ENCODE measurements at regions not wholly inside any gene's neighbourhood (a gene's known extent, or its start where the extent isn't known, plus 50 kb on each side); places are given as distances from the start of the nearest gene placed in this dataset.
"Not testable (repeated sequence)": the region's sequence is repeated elsewhere in the genome, so short reads cannot be mapped to it uniquely, and the experiment has no call there.

DNA sequence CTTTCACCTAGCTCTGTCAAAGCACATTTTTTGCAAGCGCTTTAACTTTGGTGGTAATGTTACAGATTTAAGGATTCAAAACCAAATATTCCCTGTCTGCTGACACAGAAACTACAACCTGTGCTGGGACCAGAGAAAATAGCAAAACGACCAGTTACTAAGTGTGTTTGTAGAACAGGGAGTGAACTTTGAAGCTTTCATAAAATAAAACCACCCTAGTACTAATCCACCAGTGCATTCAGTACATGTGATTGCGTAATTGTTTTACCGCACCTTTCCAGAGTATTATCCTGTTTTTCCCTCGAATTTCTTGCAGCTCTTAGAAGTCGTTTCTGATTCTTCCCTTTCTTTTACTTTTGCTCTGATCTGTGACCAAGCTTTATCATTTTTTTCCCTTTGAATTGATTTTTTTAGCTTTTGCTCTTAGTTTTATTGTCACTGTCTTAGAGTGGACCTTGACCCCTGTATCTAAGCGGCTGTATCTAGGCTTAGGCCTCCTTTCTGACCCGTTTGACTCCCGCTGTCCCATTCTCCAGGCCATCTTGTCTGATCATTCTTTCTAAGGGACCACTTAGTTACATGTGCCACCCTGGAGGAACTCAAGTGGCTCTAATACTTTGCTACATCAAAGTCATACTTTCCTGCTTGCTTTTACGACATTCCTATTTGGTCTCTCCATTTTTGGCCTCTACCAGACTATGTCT lies 429.4 kb downstream of the PCNX1 start:
- no peak for DNase-seq

DNA sequence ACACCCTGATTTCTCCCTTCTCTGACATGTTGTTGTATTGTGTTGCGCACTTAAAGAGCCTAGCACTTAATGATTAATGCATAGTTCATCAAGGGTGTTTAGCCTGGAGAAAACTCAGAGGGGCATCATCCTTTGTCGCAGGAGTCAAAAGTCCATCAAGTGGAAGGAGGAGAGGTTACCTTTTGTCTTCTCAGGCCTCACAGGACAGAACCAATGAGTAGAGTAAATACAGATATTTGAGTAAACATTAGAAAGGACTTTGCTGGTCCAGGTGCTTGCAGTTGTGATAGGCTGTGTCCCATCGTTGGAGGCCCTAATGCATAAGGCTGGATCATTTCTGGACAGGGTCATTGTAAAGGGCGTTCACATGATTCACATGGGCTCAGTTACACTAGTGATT lies 430.9 kb downstream of the PCNX1 start:
- DNase-seq, result no peak

DNA sequence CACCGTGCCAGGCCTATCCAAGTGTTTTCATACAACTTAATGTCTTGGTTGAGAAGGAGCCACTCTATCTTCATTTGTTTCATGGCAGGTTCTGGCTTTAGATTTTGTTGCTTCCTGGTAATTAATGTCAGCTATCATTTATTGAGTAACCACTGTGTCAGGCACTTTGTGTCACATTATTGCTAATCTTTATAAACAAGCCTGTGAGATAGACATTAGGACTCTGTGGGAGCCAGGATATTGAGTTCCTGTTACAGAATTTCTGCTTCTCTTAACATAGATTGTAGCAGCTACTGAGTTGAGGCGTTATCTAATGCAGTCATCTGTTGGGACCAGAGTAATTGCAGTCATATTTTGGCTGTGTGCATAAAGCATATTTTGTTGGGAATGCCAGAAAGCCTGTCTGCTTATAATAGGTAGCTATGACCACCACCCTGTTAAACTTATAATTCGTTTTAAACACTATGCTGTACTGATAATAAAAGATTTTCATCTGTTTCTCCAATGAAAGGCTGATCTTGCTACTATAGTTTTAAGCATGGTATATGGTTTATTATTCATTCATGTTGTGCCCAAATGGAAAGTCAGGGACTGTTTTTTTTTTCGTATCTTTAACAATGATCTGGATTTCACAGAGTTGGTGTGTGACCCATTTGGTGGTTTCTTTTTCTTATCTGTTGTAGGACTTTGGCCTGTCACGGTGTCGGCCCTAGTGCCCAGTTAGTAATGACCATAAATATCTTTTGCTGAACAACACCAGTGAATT lies 432.6 kb downstream of the PCNX1 start:
- no peak for DNase-seq

DNA sequence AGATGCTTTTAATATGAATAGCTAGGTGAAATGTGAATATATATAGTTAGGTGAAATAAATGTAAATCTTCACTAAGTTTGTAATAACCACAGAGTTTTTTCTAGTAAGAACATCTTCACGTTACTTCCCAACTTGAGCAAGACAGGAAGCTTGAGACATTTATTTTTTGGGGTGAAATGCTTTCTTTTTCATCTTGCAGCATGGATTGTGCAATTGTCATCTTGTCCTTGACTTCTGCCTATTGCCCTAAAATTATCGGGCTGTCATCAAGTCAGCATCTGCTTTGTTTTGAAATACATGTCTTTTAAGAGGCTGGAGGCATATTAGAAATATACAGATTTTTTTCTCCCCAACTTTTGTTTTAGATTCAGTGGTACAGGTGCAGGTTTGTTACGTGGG lies 433.9 kb downstream of the PCNX1 start:
- DNase-seq, result no peak

DNA sequence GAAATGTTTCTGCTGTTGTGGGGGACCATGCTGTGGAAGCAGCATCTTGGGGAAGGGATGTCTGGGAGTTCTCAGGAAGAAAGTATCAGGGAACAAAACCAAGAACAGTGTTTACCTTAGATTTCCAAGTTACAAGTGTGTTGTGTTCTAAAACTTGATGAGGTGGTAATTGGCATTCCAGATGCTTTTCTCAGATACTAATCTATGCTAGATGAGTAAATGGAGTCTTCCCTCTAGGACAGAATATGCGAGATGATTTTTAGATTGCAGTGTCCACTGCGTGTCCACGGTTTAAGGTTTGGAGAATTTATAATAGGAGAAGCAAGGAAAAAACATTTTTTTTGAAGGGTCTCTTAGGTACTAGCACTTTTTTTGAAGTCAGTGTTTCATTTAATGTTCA lies 436.5 kb downstream of the PCNX1 start:
- DNase-seq, result no peak

DNA sequence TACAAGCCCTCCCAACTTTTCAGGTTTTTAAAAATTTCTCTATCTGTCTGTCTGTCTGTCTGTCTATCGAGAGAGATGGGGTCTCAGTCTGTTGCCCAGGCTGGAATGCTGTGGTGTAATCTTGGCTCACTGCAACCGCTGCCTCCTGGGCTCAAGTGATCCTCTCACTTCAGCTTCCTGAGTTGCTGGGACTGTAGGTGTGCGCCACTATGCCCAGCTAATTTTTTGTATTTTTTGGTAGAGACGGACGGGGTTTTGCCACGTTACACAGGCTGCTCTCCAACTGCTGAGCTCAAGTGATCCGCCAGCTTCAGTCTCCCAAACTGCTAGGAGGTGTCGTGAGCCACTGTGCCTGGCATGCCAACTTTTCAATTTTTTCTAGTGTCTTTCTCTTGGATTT lies 437.2 kb downstream of the PCNX1 start:
- DNase-seq, result no peak

DNA sequence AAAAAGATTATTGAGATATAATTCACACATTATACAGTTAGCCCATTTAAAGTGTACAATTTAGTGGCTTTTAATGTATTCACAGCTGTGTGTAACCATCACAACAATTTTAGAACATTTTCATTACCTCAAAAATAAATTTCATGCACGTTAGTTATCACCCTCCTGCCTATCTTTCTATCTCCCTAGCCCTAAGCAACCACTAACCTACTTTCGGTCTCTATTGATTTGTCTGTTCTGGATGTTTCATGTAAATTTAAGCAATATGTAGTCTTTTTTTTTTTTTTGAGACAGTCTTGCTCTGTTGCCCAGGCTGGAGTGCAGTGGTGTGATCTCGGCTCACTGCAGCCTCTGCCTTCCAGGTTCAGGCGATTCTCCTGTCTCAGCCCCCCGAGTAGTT lies 439.4 kb downstream of the PCNX1 start:
- DNase-seq, result no peak

DNA sequence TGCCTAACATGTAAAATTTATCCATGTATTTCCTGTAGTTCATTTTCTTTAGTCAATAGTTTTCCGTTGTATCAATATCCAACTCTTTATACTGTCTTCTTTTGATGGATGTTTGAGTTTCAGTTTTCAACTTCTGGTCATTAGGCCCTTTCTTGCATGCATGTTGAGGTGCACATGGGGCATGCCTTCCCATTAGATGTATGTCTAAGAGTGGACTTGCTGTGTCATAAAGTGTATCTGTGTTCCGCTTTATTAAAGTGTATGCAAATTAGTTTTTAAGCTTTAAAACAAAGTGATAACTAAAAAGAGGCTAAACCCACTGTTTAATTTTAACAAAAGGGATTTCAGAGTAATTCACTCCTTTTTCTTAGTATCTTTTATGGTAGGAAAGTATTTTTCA lies 441.1 kb downstream of the PCNX1 start:
- no peak for DNase-seq

DNA sequence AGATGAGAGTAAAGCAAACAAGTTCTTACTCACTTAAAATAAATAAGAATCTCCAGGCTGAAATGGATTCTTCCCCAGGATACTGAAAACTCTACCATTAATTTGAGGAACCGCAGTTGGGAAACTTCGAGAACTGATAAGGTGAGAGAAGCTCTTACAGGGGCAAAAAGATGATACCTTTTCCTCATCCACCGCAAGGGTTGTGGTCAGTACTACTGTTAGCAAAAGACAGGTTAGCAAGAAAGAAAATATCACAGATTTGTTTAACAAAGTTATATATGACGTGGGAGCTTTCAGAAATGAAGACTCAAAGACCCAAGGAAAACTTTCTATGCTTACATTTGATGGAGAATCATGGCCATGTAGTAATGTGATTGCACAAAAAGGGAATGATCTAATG lies 441.6 kb downstream of the PCNX1 start:
- DNase-seq, result no peak

DNA sequence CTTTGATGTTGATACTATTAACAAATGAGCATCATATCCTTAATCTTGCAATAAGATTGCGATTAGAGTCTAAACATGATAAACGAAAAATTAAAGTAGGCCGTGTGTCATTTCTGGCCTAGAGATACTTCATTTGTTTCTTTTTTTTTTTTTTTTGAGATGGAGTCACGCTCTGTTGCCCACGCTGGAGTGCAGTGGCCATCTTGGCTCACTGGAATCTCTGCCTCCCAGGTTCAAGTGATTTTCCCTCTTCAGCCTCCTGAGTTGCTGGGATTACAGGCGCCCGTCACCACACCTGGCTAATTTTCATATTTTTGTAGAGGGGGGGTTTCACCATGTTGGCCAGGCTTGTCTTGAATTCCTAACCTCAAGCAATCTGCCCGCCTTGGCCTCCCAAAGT lies 446.9 kb downstream of the PCNX1 start:
- no peak for DNase-seq

DNA sequence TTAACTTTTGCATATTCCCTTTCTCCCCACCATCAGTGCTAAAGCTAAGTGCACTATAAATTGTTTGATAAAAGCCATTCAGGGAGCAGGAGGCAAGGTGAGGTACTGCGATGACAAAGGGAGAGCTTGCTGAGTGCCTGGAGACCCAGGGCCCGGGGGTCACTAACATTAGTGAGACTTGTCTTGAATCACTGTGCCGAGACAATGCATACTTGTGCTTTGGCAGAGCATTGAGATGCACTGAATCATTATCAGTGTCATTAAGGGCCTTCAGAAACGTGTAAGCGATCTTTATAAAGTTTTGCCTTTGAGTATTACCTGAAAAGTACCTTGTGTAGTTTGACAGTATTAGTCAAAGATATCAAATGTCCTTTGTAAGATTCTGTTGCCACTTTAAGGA lies 447.5 kb downstream of the PCNX1 start:
- no peak for DNase-seq

DNA sequence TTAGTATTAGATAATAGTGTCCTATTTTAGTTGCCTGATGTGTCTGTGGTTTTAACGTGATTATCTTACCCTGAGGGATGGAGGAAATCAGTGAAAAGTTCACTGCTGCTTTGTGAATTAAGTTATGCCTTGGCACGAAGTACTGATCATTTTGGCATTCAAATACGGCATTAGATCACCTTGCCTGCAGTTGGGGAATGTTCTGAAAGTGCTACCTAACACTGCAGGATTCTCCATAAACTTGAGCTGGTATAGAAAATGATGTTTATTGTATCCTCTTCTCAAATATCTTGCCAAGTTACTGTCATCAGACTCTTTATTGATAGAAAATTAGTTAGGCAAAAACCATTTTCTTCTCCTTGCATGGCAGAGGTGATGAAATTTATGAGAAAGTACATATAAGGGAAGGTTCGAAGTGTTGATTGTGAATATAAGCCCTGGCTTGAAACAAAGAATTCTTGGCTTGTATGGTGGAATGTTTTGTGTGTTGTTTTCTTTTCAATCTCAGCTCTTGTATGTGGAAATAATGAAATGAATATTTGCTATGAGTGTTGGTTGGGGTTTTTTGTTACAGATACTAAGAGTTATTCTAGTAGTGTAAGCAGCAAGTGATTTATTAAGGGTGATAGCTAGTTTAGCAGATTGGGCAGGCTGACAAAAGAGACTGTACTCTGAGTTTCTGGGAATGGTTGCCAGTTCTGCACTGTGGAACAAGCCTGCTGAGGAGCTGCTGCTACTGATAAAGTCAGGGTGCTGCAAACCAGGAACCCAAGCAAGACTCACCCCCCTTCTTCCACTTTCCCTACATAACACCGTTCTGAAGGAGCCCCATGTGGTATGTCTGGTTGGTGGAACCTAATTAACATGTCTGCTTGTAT lies 448.3 kb downstream of the PCNX1 start:
- no peak for DNase-seq

DNA sequence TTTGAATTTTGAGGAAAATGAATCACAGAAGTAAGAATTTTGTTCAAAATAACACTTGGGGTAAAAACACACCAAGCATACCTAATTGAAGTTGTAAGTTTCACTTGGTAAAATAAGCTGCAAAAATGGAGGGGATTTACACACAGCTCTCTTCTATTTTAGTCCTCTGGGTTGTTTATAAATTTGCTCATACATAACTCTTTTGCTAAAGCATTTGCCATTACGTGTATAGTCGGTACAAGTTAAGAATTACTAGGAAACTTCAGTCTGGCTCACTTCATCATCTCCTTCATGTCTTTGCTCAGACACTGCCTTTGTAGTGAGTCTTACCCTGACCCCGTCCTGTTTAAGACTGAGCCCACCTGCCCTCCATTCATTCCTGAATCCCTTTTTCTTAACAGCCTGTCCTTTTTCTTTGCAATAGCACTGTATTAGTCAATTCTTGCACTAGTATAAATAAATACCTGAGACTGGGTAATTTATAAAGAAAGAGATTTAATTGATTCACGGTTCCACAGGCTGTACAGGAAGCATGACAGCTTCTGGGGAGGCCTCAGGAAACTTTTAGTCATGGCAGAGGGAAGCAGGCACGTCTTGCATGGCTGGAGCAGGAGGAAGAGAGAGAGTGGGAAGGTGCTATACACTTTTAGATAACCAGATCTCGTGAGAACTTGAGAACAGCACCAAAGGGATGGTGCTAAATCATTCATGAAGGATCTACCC lies 451.1 kb downstream of the PCNX1 start:
- DNase-seq, result no peak

DNA sequence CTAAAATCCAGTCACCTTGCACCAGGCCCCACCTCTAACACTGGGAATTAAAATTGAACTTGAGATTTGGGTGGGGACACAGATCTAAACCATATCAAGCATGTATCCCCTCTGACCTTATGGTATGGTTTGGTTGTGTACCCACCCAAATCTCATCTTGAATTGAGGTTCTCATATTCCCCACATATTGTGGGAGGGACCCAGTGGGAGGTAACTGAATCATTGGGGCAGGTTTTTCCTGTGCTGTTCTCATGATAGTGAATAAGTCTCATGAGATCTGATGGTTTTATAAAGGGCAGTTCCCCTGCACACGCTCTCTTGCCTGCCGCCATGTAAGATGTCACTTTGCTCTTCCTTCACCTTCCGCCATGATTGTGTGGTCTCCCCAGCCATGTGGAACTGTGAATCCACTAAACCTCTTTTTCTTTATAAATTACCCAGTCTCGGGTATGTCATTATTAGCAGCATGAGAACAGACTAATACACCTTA lies 451.7 kb downstream of the PCNX1 start:
- DNase-seq, result not testable (repeated sequence)

DNA sequence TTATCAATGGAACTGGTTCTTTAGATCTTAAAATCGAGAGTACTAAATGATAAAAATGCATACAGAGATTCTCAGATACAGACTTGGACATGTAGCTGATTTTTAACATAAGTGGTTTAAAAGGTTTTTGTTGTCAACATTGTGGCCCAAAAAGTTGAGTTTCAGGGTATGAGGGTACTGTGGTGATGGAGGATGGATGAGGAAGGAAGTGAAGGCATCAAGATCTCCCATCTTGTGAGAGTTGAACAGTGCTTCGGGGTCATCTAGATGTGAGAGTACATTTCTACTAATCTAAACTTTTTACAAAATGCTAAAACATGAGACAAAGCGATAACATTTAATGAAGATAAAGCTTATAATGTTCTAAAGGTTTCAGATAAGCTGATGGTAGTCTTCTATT lies 452.6 kb downstream of the PCNX1 start:
- DNase-seq, result no peak

DNA sequence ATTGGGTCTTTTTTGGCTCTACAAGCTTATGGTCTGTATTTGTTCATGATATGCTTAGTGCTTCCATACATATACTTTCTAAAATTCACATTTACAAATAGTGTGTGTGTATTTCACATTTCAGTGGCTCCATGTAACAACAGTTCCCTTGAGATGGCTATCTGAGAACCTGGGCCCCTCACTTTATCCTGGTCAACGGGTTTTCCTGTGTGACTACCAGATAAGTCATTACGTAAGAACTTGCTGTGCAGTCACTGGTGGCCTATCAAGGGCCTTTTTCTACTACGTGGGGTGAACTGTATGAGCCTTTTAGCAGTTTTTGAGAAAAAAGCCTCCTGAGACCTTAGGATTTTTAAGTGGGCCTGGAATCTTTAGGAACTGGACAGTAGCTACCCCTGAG lies 454.1 kb downstream of the PCNX1 start:
- DNase-seq, result no peak

DNA sequence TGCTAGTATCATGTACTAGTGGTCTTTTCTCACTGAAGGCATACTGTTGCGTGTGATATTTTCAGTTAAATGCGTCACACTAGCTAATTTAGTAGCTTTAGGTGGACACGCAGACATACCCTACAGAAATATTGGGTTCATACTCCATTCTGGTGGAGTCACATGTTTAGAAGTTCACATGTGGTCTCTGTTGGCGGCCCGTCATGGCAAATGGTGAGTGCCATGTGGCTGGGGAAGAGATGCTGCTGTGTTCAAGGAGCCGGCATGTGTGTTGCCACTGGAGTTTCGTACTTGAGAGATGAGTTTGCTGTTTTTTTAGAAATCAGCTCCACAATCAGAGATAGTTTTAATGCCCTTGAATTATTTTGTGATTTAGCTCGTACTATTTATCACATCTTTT lies 454.6 kb downstream of the PCNX1 start:
- no peak for DNase-seq

DNA sequence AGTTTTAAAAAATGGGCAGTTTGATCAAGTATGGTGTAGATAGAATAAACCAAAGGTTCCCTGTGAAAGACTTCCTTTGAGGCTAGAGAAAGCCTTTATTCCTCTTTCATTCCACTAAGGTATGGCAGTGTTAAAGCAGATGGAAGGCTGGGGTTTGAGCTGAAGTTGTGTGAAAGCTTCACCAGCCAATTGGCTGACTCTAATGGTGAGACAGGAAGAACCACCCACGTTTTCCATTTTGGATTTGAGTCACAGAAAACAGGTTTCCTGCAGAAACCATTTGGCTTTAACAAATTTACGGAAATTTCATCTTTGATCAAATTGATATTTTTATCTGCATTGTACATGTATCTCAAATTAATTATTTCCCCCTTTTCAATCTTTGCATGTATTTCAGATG lies 455.0 kb downstream of the PCNX1 start:
- DNase-seq, result no peak

DNA sequence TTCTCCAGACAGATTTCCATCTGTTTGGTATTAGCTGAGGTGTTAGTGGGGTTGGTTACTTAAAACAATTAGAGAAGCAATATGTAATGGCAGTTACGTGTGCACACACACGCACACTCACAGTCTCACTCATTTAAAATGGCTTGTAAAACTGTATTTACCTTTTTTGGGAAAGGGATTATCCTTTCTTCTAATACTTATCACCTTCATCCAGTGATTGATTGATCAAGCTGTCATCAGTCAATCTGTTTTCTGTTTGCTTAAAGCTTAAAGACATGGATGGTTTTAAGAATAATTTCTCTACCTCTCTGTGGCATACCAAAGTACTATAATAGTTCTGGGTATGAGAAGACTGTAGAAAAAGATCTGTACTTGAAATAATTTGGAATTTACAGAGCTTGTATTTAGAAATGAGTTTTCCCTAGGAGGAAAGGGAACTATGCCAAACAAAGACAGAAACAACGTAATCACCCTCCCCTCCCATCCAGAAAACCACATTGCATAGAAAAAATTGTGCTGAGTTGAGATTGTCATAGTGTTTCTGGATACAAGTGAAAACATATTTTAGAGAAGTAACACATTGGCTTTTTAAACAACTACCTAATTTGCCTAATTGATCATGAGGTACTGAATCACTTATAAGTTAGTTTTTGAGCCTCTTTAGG lies 455.8 kb downstream of the PCNX1 start:
- DNase-seq, result no peak

DNA sequence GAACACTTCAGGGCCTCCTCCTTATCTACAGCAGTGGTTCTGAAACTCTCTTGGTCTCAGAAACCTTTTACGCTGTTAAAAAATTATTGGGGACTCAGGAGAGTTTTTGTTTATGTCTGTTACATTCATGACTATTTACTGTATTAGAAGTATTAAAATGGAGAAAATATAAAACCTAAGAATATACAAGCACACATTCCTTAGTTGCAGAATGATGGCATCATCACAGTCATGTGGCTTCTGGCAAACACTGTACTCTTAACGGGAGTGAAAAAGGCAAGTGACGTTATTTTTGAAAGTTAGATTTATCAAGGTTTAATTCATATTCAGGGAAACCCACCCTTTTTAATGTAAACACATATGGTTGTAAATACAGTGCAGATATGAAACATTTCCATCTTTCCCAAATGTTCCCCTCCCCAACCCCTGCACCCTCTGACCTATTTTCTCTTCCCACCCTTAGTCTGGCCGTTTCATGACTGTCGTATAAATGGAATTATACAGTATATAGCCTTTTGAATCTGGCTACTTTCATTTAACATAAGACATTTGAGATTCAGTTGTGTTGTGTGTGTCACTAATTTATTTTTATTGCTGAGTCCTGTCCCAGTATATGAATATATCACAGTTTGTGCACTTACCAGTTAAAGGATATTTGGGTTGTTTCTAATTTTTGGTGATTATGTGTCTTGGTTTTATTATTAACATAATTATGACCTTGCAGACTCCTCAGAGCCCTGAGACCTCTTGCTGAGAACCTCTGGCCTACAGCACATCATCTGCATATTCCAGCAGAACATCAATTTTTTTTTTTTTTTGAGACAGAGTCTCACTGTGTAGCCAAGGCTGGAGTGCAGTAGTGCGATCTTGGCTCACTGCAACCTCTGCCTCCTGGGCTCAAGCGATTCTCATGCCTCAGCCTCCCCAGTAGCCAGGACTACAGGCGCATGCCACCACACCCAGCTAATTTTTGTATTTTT lies 457.0 kb downstream of the PCNX1 start:
- DNase-seq, result no peak

DNA sequence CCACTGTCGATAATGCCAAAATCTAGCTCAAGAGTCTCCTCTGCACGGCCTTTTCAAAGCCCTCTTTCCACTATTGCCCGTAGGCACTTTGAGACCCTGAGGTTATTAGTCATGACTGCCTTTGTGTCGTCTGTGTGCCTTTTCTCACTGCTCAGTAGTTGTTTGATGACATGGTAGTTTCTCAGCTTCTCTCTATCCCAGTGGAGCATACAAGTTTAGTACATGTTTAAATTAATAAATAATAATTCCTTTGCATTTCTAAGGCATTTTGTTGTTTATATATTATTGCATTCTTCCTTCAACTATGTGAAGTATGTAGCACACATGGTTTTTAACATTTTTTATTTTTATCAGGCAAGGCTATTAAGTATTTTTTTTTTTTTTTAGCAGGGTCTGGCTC lies 458.1 kb downstream of the PCNX1 start:
- DNase-seq, result no peak
